Endothelial cell of umbilical vein (primary cell): ENCODE measurements at regions not wholly inside any gene's neighbourhood (a gene's known extent, or its start where the extent isn't known, plus 50 kb on each side); places are given as distances from the start of the nearest gene placed in this dataset.

ENCODE experiments used
- BruUV-seq: library from RNA; stranded (reverse); fragments of 400-500 nt; replicated peaks from 2 replicates; lab custom pipeline; 2021; lab: Mats Ljungman, UMichigan
- CTCF ChIA-PET: fragments of 300-600, 350-600 bp; sonication (Branson Sonifier 250); formaldehyde crosslinking; loops from one replicate; lab custom pipeline; 2021; ENCODE audit warnings: antibody characterized with exemption, inconsistent platforms; lab: Charles Lee
- POLR2A ChIA-PET: fragments of 300-600, 350-600 bp; sonication (Branson Sonifier 250); formaldehyde crosslinking; loops from one replicate; lab custom pipeline; 2021; ENCODE audit warnings: antibody characterized with exemption, inconsistent platforms; lab: Charles Lee
- DNase-seq: peaks from one replicate; pipeline ENCODE4 v3.0.0-alpha.2; 2011; ENCODE audit warnings: low read depth, low spot score
- FAIRE-seq: peaks from 2 replicates; lab custom pipeline; 2011; peaks lifted over from hg19 to GRCh38; lab: Jason Lieb, UNC
- H2AFZ ChIP-seq: 2 replicates; pipeline ENCODE4 v1.6.0; 2012; ENCODE audit warnings: low read depth, low read length, control low read depth, inconsistent platforms
- H3K27ac ChIP-seq: 2 replicates; pipeline ENCODE4 v1.5.1; 2011; ENCODE audit warnings: low read depth, mild to moderate bottlenecking, control low read depth, low read length, moderate library complexity; ENCODE audit not compliant: insufficient read depth
- H3K27me3 ChIP-seq, 2 experiments: 2 replicates each; pipeline versions ENCODE4 v1.6.0 to v1.6.1; 2011; ENCODE audit warnings: low read length in 2 of 2, mixed read lengths in 1 of 2; ENCODE audit not compliant: control insufficient read depth in 2 of 2, insufficient read depth in 2 of 2
- H3K36me3 ChIP-seq, 2 experiments: 2 replicates in 1 of 2; 3 replicates in 1 of 2; pipeline ENCODE4 v1.5.1; 2011; ENCODE audit warnings: low read length in 2 of 2, mild to moderate bottlenecking in 1 of 2, moderate library complexity in 1 of 2; ENCODE audit not compliant: control insufficient read depth in 2 of 2, insufficient read depth in 2 of 2; ENCODE audit errors: extremely low read depth in 1 of 2
- H3K4me1 ChIP-seq: 3 replicates; pipeline ENCODE4 v1.5.1; 2011; ENCODE audit warnings: mild to moderate bottlenecking, low read length; ENCODE audit not compliant: control insufficient read depth, insufficient read depth; ENCODE audit errors: extremely low read depth
- H3K4me2 ChIP-seq: 2 replicates; pipeline ENCODE4 v1.6.1; 2011; ENCODE audit warnings: low read length, control low read depth, mixed read lengths; ENCODE audit not compliant: insufficient read depth
- H3K4me3 ChIP-seq, 3 experiments: fragments of 200-600 bp in 1 of 3; sonication (generic), shearing (Covaris generic) in 1 of 3; replicated peaks in 1 of 3; 2 replicates each; pipeline ENCODE4 v1.5.1; 2011 to 2016; ENCODE audit warnings: control low read depth in 3 of 3, low read length in 3 of 3, mild to moderate bottlenecking in 2 of 3, inconsistent platforms in 1 of 3, low read depth in 1 of 3, moderate library complexity in 1 of 3; ENCODE audit not compliant: insufficient read depth in 1 of 3
- H3K79me2 ChIP-seq: 2 replicates; pipeline ENCODE4 v1.6.0; 2012; ENCODE audit warnings: low read length, inconsistent platforms; ENCODE audit not compliant: control insufficient read depth, insufficient read depth
- H3K9ac ChIP-seq: replicated peaks from 2 replicates; pipeline ENCODE3; 2011; ENCODE audit warnings: low read length, control low read depth; ENCODE audit not compliant: insufficient read depth; ENCODE audit errors: extremely low read depth
- H3K9me1 ChIP-seq: replicated peaks from 3 replicates; pipeline ENCODE4 v1.6.0; 2011; ENCODE audit warnings: mild to moderate bottlenecking, low read length; ENCODE audit not compliant: control insufficient read depth, insufficient read depth; ENCODE audit errors: extremely low read depth
- H3K9me3 ChIP-seq: replicated peaks from 2 replicates; pipeline ENCODE4 v1.5.1; 2012; ENCODE audit warnings: low read length, inconsistent platforms; ENCODE audit not compliant: control insufficient read depth, insufficient read depth
- H4K20me1 ChIP-seq: replicated peaks from 2 replicates; pipeline ENCODE3; 2011; ENCODE audit warnings: mild to moderate bottlenecking, low read length; ENCODE audit not compliant: control insufficient read depth, insufficient read depth; ENCODE audit errors: extremely low read depth
- EZH2 ChIP-seq: IDR thresholded peaks from 2 replicates; pipeline ENCODE4 v1.6.1; 2012; ENCODE audit warnings: borderline replicate concordance, low read depth, mild to moderate bottlenecking, moderate library complexity, low read length, inconsistent platforms; ENCODE audit not compliant: severe bottlenecking
- FOS ChIP-seq: IDR thresholded peaks from 2 replicates; pipeline ENCODE4 v1.6.1; 2011; ENCODE audit warnings: mild to moderate bottlenecking, low read length, moderate library complexity, borderline replicate concordance; ENCODE audit not compliant: insufficient read depth
- GATA2 ChIP-seq: IDR thresholded peaks from 2 replicates; pipeline ENCODE4 v1.7.0; 2011; ENCODE audit warnings: low read depth, mild to moderate bottlenecking, moderate library complexity, mixed read lengths, low read length; ENCODE audit not compliant: insufficient read length, insufficient read depth
- JUN ChIP-seq: IDR thresholded peaks from 2 replicates; pipeline ENCODE4 v1.6.1; 2011; ENCODE audit warnings: borderline replicate concordance, low read depth; ENCODE audit not compliant: insufficient read length, insufficient read depth
- MYC ChIP-seq: IDR thresholded peaks from one replicate; pipeline ENCODE4 v1.6.1; 2011; ENCODE audit warnings: mild to moderate bottlenecking, low read depth, low read length
- POLR2A ChIP-seq: IDR thresholded peaks from 2 replicates; pipeline ENCODE4 v1.6.1; 2012; ENCODE audit warnings: low read depth, mild to moderate bottlenecking, control low read depth, low read length
- POLR2AphosphoS5 ChIP-seq: IDR thresholded peaks from 2 replicates; pipeline ENCODE4 v1.6.1; 2012; ENCODE audit warnings: low read depth, mild to moderate bottlenecking, control low read depth, low read length, moderate library complexity; ENCODE audit not compliant: insufficient read depth
- dilution Hi-C: fragments of 300-500 bp; cut with MboI; formaldehyde crosslinking; loops from one replicate; pipeline ENCODE4 v1.15.0; 2019; ENCODE audit warnings: low sequenced_read_pairs; ENCODE audit not compliant: extremely low pct_ligation_motif_present
- intact Hi-C: fragments of 100-400 bp; cut with micrococcal nuclease; formaldehyde crosslinking; loops from one replicate; pipeline ENCODE4 v1.10.0; 2022
- TF ChIP-seq, protein P1 (sequence below): IDR thresholded peaks from 2 replicates; pipeline ENCODE4 v1.6.1; 2011; ENCODE audit not compliant: insufficient read depth, insufficient read length
- TF ChIP-seq, protein P2 (sequence below), 2 donors: IDR thresholded peaks; 1 replicate in 1 of 2; 2 replicates in 1 of 2; pipeline ENCODE4 v1.5.1; 2011; ENCODE audit warnings: low read length in 2 of 2, mild to moderate bottlenecking in 2 of 2, moderate library complexity in 2 of 2, control low read depth in 1 of 2, inconsistent platforms in 1 of 2, low read depth in 1 of 2; ENCODE audit not compliant: insufficient read depth in 1 of 2; ENCODE audit errors: extremely low read depth in 1 of 2

DNA sequence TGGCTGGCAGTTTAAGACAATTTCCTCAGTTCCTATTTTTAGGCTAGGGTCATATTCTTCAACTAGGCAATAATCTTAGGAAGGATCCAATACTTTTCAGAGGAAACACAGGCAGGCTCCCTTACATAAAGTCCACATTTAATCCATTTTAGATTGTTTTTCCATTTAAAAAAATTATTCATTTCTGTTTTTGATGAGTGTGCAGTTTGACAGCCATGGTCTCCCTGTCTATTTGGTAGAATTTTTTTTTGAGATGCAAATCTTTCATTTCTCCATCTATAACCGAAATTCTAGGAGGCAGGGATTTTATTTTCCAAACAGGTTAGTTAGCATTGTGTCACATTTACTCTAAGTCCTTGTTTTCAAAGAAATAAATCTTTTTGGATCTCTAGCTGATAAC is 326.8 kb downstream of the PPP4R3C start:
- Histone ChIP-seq H3K9me1 (no peaks in the 10 kb centered on the region), H3K27me3 (no peaks in the 10 kb centered on the region), H3K4me2 (no peak overlapping the region), H2AFZ (no peak overlapping the region), H3K4me3 (no peak overlapping the region), H3K9ac (no peak overlapping the region), H3K9me3 (no peaks in the 10 kb centered on the region), H3K36me3 (no peaks in the 10 kb centered on the region), H3K27ac (no peak overlapping the region), H3K79me2 (no peaks in the 10 kb centered on the region), H4K20me1 (no peaks in the 10 kb centered on the region), H3K4me1 (no peaks in the 10 kb centered on the region)
- FAIRE-seq (no peak), DNase-seq (no peak)
- ChIA-PET CTCF (no interaction called here), POLR2A (no interaction called here)
- TF ChIP-seq, protein P1, sequence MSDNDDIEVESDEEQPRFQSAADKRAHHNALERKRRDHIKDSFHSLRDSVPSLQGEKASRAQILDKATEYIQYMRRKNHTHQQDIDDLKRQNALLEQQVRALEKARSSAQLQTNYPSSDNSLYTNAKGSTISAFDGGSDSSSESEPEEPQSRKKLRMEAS, result no peak
- TF ChIP-seq FOS (no peak), POLR2A (no peak), EZH2 (no peak), JUN (no peak), MYC (no peak), GATA2 (no peak), POLR2AphosphoS5 (no peak)
- TF ChIP-seq, protein P2, sequence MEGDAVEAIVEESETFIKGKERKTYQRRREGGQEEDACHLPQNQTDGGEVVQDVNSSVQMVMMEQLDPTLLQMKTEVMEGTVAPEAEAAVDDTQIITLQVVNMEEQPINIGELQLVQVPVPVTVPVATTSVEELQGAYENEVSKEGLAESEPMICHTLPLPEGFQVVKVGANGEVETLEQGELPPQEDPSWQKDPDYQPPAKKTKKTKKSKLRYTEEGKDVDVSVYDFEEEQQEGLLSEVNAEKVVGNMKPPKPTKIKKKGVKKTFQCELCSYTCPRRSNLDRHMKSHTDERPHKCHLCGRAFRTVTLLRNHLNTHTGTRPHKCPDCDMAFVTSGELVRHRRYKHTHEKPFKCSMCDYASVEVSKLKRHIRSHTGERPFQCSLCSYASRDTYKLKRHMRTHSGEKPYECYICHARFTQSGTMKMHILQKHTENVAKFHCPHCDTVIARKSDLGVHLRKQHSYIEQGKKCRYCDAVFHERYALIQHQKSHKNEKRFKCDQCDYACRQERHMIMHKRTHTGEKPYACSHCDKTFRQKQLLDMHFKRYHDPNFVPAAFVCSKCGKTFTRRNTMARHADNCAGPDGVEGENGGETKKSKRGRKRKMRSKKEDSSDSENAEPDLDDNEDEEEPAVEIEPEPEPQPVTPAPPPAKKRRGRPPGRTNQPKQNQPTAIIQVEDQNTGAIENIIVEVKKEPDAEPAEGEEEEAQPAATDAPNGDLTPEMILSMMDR (IDR thresholded peaks at IDR 0.05; ENCODE audit: extremely low read depth in 1 of 2, insufficient read depth in 1 of 2, low read depth in 1 of 2, low read length in 2 of 2), result no peak
- dilution Hi-C loops, result no loop called here
- intact Hi-C loops, result loop anchor here (10.0 kb wide), 1 partner anchor 168 kb away; no protein-coding TSS in a partner anchor
- BruUV-seq, result no TSS peak
